Pancreas (tissue), 10 donors: ENCODE measurements at regions not wholly inside any gene's neighbourhood (a gene's known extent, or its start where the extent isn't known, plus 50 kb on each side); places are given as distances from the start of the nearest gene placed in this dataset.

Experiments used
- ATAC-seq, 4 donors: fragments of 200-7000 bp; cut with Tn5 transposase; one replicate each; pipeline versions ENCODE4 v1.8.0 to v1.9.1; 2020; ENCODE audit warnings: mild to moderate bottlenecking in 4 of 4, moderate library complexity in 4 of 4
- DNase-seq, 6 donors: peaks; one replicate each; pipeline ENCODE4 v3.0.0-alpha.2; 2020
- FAIRE-seq: peaks from 2 replicates; lab custom pipeline; 2012; peaks lifted over from hg19 to GRCh38; lab: Jason Lieb, UNC
- H3K27ac ChIP-seq, 4 donors: fragments of 200-600 bp; sonication (generic); 1 replicate in 3 of 4; 2 replicates in 1 of 4; pipeline versions ENCODE4 v1.5.0 to v1.8.0; 2020
- H3K27me3 ChIP-seq, 4 donors: fragments of 200-600 bp; one replicate each; pipeline ENCODE4 v1.8.0; 2021
- H3K36me3 ChIP-seq, 3 donors: fragments of 200-600 bp; sonication (generic) in 1 of 3; one replicate each; pipeline versions ENCODE4 v1.5.0 to v1.8.0; 2020 to 2021
- H3K4me1 ChIP-seq, 3 donors: fragments of 200-600 bp; one replicate each; pipeline ENCODE4 v1.8.0; 2021
- H3K4me3 ChIP-seq, 4 donors: fragments of 200-600 bp; sonication (generic) in 2 of 4; one replicate each; pipeline versions ENCODE4 v1.5.0 to v1.8.0; 2020 to 2021
- H3K9me3 ChIP-seq, 4 donors: fragments of 200-600 bp; one replicate each; pipeline ENCODE4 v1.8.0; 2021
- WGBS, 2 donors: extraction: QIAGEN DNeasy Blood & Tissue Kit; methylation state at CpG; one replicate each; pipeline ENCODE4 v1.1.7; 2013; 5-methylcytosine and 5-hydroxymethylcytosine counted together
- intact Hi-C, 3 donors: fragments of 100-400 bp; cut with DNase I; formaldehyde crosslinking; loops; one replicate each; pipeline versions ENCODE4 v1.11.1 to v1.14.2; 2022
- TF ChIP-seq, protein P1 (sequence below), 4 donors: fragments of 200-600 bp; sonication (generic) in 3 of 4; IDR thresholded peaks; one replicate each; pipeline versions ENCODE4 v1.5.0 to v1.8.0; 2021; ENCODE audit warnings: antibody characterized with exemption in 4 of 4
- donor health status: healthy with polysubstance abuse.
- donor health status: DM: no; HTN: no; CAD: no; lungs with moderate emphysema.
- donor health status: DM: no; HTN: no; CAD: no.
- donor health status: control.
- donor health status: control.
- donor health status: Bipolar disorder and iron deficiency.
- donor health status: DM: yes; HTN: yes; CAD: no.
- donor health status: DM: no; HTN: no; CAD: no.
- donor health status: DM: no; HTN: no; CAD: no.
- donor health status: DM: yes; HTN: yes; CAD: no.

DNA sequence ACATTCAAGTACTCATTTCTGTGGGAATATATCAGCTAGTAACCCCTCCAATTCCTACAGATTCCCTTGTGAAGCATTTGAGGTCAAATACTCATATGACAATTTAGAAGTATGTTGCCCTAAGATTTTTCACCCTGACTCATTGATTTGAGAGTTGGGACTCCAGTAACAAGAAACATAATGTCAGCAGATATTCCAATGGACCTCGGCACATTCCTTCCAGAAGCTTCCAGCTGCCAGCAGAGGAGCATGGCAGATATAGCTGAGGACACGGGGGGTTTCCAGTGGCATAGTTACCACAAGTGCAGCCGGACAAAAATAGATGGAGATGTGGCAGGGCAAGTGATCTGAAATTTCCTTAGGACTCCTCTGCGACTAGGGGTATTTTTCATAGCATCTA is 101.9 kb upstream of the ARHGAP28 start:
- peaks cover 0 to 8% (median 0%) of the 10 kb centered on the region in 3 donors for H3K4me1 ChIP-seq
- ATAC-seq (no peak), DNase-seq (no peak), FAIRE-seq (no peak)
- intact Hi-C loops, result no loop called here
- WGBS, 2 donors, result 91% methylated on average over 4 of the region's 4 CpGs
- H3K9me3 ChIP-seq, result no peaks in the 10 kb centered on the region
- H3K27ac ChIP-seq, result no peak overlapping the region
- H3K36me3 ChIP-seq, result no peaks in the 10 kb centered on the region
- H3K27me3 ChIP-seq, result no peaks in the 10 kb centered on the region
- TF ChIP-seq, protein P1, sequence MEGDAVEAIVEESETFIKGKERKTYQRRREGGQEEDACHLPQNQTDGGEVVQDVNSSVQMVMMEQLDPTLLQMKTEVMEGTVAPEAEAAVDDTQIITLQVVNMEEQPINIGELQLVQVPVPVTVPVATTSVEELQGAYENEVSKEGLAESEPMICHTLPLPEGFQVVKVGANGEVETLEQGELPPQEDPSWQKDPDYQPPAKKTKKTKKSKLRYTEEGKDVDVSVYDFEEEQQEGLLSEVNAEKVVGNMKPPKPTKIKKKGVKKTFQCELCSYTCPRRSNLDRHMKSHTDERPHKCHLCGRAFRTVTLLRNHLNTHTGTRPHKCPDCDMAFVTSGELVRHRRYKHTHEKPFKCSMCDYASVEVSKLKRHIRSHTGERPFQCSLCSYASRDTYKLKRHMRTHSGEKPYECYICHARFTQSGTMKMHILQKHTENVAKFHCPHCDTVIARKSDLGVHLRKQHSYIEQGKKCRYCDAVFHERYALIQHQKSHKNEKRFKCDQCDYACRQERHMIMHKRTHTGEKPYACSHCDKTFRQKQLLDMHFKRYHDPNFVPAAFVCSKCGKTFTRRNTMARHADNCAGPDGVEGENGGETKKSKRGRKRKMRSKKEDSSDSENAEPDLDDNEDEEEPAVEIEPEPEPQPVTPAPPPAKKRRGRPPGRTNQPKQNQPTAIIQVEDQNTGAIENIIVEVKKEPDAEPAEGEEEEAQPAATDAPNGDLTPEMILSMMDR (IDR thresholded peaks at IDR 0.05), result no peak
- H3K4me3 ChIP-seq, result no peak overlapping the region

DNA sequence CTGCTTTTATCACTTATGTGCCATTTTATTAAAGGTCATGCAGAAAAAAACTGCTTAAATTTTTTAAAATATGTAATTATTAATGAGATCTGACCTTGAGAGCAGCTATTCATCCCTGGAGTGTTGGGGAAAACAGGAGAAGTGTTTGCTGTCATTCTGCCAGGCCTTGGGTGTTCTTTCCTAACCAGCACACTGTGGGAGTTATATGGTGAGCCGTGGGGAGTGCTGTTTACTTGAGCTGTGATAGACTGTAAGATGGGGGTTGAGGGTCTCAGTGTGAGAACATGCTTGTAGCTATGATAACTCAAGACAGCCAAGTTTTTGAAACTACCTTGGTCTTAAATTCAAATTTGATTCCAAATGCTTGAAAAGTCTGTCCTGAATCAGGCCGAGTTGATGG is 101.3 kb upstream of the ARHGAP28 start:
- H3K36me3 ChIP-seq, result no peaks in the 10 kb centered on the region
- ATAC-seq (peak in 2 of 4 donors; percentile 34 to 53), DNase-seq (no peak), FAIRE-seq (no peak)
- 63 to 64% methylated on average over 2 of the region's 2 CpGs for WGBS, 2 donors
- intact Hi-C loops, result no loop called here
- no peak overlapping the region for H3K27ac ChIP-seq
- H3K4me1 ChIP-seq, result peaks cover 0 to 8% (median 0%) of the 10 kb centered on the region in 3 donors
- TF ChIP-seq, protein P1 (IDR thresholded peaks at IDR 0.05), result no peak
- no peaks in the 10 kb centered on the region for H3K9me3 ChIP-seq
- no peaks in the 10 kb centered on the region for H3K27me3 ChIP-seq
- H3K4me3 ChIP-seq, result no peak overlapping the region

DNA sequence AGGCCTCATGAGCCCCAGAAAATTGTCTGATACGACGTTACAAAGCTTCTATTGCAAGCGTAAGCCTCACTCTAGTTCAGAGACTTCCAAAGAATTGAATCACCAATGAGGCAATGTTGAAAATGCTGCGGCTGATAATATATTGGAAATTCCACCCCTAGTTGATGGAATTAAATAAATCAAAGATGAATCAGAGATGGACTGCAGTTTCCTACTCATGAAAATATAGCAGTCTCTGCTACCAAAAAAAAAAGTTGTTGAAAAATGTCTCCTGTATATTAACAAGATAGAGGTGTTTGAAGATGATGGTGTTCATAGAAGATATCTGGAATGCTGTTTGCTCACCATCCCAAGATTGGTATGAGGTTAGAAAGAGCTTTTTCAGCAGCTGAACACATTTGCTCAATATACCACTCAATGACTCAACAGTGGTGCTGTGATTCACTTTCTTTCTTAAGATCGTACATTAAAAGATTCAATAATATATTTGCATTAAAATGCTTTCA is 99.8 kb upstream of the ARHGAP28 start:
- no peak overlapping the region for H3K27ac ChIP-seq
- H3K4me3 ChIP-seq, result no peak overlapping the region
- TF ChIP-seq, protein P1 (IDR thresholded peaks at IDR 0.05), result no peak
- FAIRE-seq, result no peak
- 89 to 94% methylated on average over 5 of the region's 5 CpGs for WGBS, 2 donors
- H3K4me1 ChIP-seq, result peaks cover 0 to 5% (median 0%) of the 10 kb centered on the region in 3 donors
- no peak for ATAC-seq
- intact Hi-C loops, result no loop called here
- no peak for DNase-seq
- no peaks in the 10 kb centered on the region for H3K36me3 ChIP-seq
- no peaks in the 10 kb centered on the region for H3K9me3 ChIP-seq
- no peaks in the 10 kb centered on the region for H3K27me3 ChIP-seq

DNA sequence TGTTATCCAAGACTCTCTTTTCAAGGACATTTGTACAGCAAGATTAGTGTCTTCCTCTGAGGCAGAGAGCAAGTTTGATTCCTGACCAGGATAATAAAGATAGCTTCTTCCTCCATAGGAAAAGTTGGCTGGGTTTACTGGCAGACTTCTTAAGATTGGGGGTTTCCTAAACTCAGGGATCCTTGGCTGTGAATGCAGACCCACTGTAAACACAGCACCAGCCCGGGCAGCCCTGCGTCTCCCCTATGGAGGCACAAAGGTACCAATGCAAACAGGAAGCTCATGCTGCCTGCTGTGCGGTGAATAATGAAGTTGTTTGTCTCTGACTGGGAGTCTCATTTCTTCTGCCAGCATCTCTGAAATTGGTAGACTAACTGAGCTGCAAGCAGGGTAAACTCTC is 96.2 kb upstream of the ARHGAP28 start:
- no peak for ATAC-seq
- no peak for FAIRE-seq
- intact Hi-C loops, result no loop called here
- no peaks in the 10 kb centered on the region for H3K36me3 ChIP-seq
- WGBS, 2 donors, result 68 to 80% methylated on average over 3 of the region's 3 CpGs
- H3K4me1 ChIP-seq, result no peaks in the 10 kb centered on the region
- DNase-seq, result no peak
- H3K9me3 ChIP-seq, result no peaks in the 10 kb centered on the region
- no peak overlapping the region for H3K4me3 ChIP-seq
- no peaks in the 10 kb centered on the region for H3K27me3 ChIP-seq
- no peak overlapping the region for H3K27ac ChIP-seq
- TF ChIP-seq, protein P1 (IDR thresholded peaks at IDR 0.05), result no peak

DNA sequence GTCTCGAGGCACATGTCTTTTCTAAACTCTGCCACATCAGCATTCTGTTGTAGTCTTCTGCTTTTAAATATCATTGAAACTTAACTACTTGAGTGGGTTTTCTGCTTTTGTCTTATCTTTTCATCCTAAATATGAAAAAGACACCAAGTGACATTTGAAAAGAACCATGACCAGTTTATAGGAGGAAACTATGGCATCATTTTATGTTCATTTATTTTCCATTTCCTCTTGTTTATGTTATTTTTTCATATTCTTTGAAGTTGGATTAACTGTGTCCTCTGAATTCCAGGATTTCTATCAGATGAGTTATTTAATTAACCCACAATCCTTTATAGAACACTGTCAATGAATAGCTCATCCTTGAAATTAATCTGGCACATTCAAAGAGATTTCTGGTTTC is 93.4 kb upstream of the ARHGAP28 start:
- Histone ChIP-seq H3K36me3 (no peaks in the 10 kb centered on the region), H3K9me3 (no peaks in the 10 kb centered on the region), H3K4me3 (no peak overlapping the region), H3K4me1 (peaks cover 0 to 10% (median 7%) of the 10 kb centered on the region in 3 donors), H3K27ac (no peak overlapping the region), H3K27me3 (no peaks in the 10 kb centered on the region)
- DNase-seq (no peak), FAIRE-seq (no peak), ATAC-seq (no peak)
- WGBS, 2 donors, result 93 to 100% methylated on average over 1 of the region's 1 CpG
- TF ChIP-seq, protein P1 (IDR thresholded peaks at IDR 0.05), result no peak
- intact Hi-C loops, result no loop called here
